CD14-positive monocyte (primary cell): ENCODE measurements at regions not wholly inside any gene's neighbourhood (a gene's known extent, or its start where the extent isn't known, plus 50 kb on each side); places are given as distances from the start of the nearest gene placed in this dataset.

Experiments
- DNase-seq, 3 donors: peaks; one replicate each; pipeline ENCODE4 v3.0.0-alpha.2; 2011 to 2022
- H2AFZ ChIP-seq: 2 replicates; pipeline ENCODE4 v1.6.0; 2012; ENCODE audit warnings: mild to moderate bottlenecking, low read depth, low read length, inconsistent platforms; ENCODE audit not compliant: insufficient read depth, poor library complexity, severe bottlenecking
- H3K27ac ChIP-seq, 2 donors: 1 replicate in 1 of 2; 2 replicates in 1 of 2; pipeline ENCODE4 v1.5.1; 2012 to 2013; ENCODE audit warnings: low read length in 2 of 2, control low read depth in 1 of 2, inconsistent platforms in 1 of 2, low read depth in 1 of 2, mild to moderate bottlenecking in 1 of 2
- H3K27me3 ChIP-seq, 2 donors: one replicate each; pipeline versions ENCODE4 v1.6.0 to v1.6.1; 2011 to 2013; ENCODE audit warnings: low read length in 2 of 2; ENCODE audit not compliant: control insufficient read depth in 2 of 2, insufficient read depth in 2 of 2
- H3K36me3 ChIP-seq, 2 donors: replicated peaks in 1 of 2; 1 replicate in 1 of 2; 2 replicates in 1 of 2; pipeline versions ENCODE4 v1.5.1 to v1.6.1; 2012 to 2013; ENCODE audit warnings: low read length in 2 of 2, control low read depth in 1 of 2, inconsistent platforms in 1 of 2, mild to moderate bottlenecking in 1 of 2; ENCODE audit not compliant: insufficient read depth in 2 of 2, control insufficient read depth in 1 of 2
- H3K4me1 ChIP-seq, 2 donors: 1 replicate in 1 of 2; 2 replicates in 1 of 2; pipeline versions ENCODE4 v1.5.1 to v1.6.1; 2012 to 2013; ENCODE audit warnings: low read length in 2 of 2, control low read depth in 1 of 2, inconsistent platforms in 1 of 2, mild to moderate bottlenecking in 1 of 2, moderate library complexity in 1 of 2; ENCODE audit not compliant: insufficient read depth in 2 of 2, control insufficient read depth in 1 of 2
- H3K4me2 ChIP-seq: replicated peaks from 2 replicates; pipeline ENCODE3; 2012; ENCODE audit warnings: low read length, moderate library complexity, mild to moderate bottlenecking; ENCODE audit not compliant: poor library complexity, severe bottlenecking; ENCODE audit errors: extremely low read depth
- H3K4me3 ChIP-seq, 3 experiments: fragments of 200-600 bp in 1 of 3; sonication (generic) in 1 of 3; replicated peaks in 1 of 3; 1 replicate in 2 of 3; 2 replicates in 1 of 3; pipeline ENCODE4 v1.5.1; 2011 to 2013; ENCODE audit warnings: low read length in 3 of 3, mild to moderate bottlenecking in 3 of 3, control low read depth in 2 of 3, low read depth in 2 of 3, inconsistent platforms in 1 of 3, moderate library complexity in 1 of 3
- H3K79me2 ChIP-seq: 2 replicates; pipeline ENCODE4 v1.6.0; 2012; ENCODE audit warnings: mild to moderate bottlenecking, control low read depth, inconsistent platforms, low read length, moderate library complexity; ENCODE audit not compliant: insufficient read depth
- H3K9ac ChIP-seq: 2 replicates; pipeline ENCODE4 v1.6.0; 2017; ENCODE audit warnings: low read length, mild to moderate bottlenecking; ENCODE audit not compliant: insufficient read depth, poor library complexity, severe bottlenecking
- H3K9me3 ChIP-seq, 2 donors: replicated peaks in 1 of 2; 1 replicate in 1 of 2; 2 replicates in 1 of 2; pipeline versions ENCODE4 v1.5.1 to v1.6.1; 2012 to 2013; ENCODE audit warnings: low read length in 2 of 2, control low read depth in 1 of 2; ENCODE audit not compliant: control insufficient read depth in 1 of 2, insufficient read depth in 1 of 2
- H4K20me1 ChIP-seq: 2 replicates; pipeline ENCODE4 v1.6.0; 2012; ENCODE audit warnings: mild to moderate bottlenecking, low read length, control low read depth, moderate library complexity; ENCODE audit not compliant: insufficient read depth
- H3K27ac Mint-ChIP-seq, 7 donors: one replicate each; pipeline ENCODE4 v1.8.0; 2020; ENCODE audit warnings: mild to moderate bottlenecking in 7 of 7, mixed read lengths in 7 of 7, moderate library complexity in 6 of 7, inconsistent platforms in 2 of 7
- H3K27me3 Mint-ChIP-seq, 3 donors: one replicate each; pipeline ENCODE4 v1.8.0; 2021 to 2022; ENCODE audit warnings: low read depth in 3 of 3, mild to moderate bottlenecking in 3 of 3, mixed read lengths in 3 of 3, moderate library complexity in 3 of 3, inconsistent platforms in 1 of 3
- H3K36me3 Mint-ChIP-seq, 2 donors: one replicate each; pipeline ENCODE4 v1.8.0; 2020; ENCODE audit warnings: mixed read lengths in 2 of 2, inconsistent platforms in 1 of 2, mild to moderate bottlenecking in 1 of 2
- H3K4me1 Mint-ChIP-seq: one replicate; pipeline ENCODE4 v1.8.0; 2020; ENCODE audit warnings: mild to moderate bottlenecking, mixed read lengths
- H3K4me3 Mint-ChIP-seq, 2 donors: one replicate each; pipeline ENCODE4 v1.8.0; 2020; ENCODE audit warnings: mild to moderate bottlenecking in 2 of 2, mixed read lengths in 2 of 2, moderate library complexity in 1 of 2
- H3K9me3 Mint-ChIP-seq, 7 donors: one replicate each; pipeline ENCODE4 v1.8.0; 2020 to 2022; ENCODE audit warnings: mixed read lengths in 7 of 7, mild to moderate bottlenecking in 6 of 7, moderate library complexity in 6 of 7, inconsistent platforms in 2 of 7
- WGBS: methylation state at CpG from one replicate; pipeline ENCODE4 v1.1.5; 2013; ENCODE audit warnings: missing lambda C conversion rate; ENCODE audit not compliant: insufficient coverage; 5-methylcytosine and 5-hydroxymethylcytosine counted together
- intact Hi-C, 2 donors: fragments of 100-400 bp; cut with micrococcal nuclease; formaldehyde crosslinking; loops; one replicate each; pipeline versions ENCODE4 v1.15.0 to v1.15.1; 2023
- TF ChIP-seq, protein P1 (sequence below): fragments of 200-600 bp; IDR thresholded peaks from one replicate; pipeline ENCODE4 v1.8.0; 2022; ENCODE audit warnings: antibody characterized with exemption, mild to moderate bottlenecking

DNA sequence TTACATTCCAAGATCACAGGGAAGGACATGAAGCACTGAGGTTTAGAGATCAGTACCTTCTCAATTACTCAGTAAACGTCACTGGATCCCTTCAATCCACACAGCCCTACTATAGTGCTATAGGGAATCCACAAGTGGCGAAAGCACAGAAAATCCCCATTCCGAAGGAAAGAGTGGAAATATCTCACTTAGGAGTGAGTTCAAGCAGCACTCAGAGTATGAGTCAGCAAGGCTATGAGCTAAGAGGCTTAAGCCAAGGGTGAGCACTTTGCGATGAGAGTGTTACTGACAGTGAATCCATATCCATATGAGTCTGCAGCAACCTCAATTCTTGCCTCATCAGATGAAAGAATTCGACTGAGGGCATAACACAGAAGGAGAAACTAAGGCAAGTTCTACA lies 165.1 kb downstream of the VSIG4 start:
- TF ChIP-seq, protein P1, sequence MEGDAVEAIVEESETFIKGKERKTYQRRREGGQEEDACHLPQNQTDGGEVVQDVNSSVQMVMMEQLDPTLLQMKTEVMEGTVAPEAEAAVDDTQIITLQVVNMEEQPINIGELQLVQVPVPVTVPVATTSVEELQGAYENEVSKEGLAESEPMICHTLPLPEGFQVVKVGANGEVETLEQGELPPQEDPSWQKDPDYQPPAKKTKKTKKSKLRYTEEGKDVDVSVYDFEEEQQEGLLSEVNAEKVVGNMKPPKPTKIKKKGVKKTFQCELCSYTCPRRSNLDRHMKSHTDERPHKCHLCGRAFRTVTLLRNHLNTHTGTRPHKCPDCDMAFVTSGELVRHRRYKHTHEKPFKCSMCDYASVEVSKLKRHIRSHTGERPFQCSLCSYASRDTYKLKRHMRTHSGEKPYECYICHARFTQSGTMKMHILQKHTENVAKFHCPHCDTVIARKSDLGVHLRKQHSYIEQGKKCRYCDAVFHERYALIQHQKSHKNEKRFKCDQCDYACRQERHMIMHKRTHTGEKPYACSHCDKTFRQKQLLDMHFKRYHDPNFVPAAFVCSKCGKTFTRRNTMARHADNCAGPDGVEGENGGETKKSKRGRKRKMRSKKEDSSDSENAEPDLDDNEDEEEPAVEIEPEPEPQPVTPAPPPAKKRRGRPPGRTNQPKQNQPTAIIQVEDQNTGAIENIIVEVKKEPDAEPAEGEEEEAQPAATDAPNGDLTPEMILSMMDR = no peak
- intact Hi-C loops = no loop called here

GRCh38 chrX:65874110-65874509 lies 165.8 kb downstream of the VSIG4 start:
- WGBS = no CpG with 5 or more reads among the region's 3 CpGs
- Histone ChIP-seq H2AFZ (no peak overlapping the region), H3K9me3 (no peaks in the 10 kb centered on the region), H4K20me1 (no peaks in the 10 kb centered on the region), H3K79me2 (no peaks in the 10 kb centered on the region), H3K27me3 (peaks cover 0 to 21% of the 10 kb centered on the region in 2 donors), H3K36me3 (no peaks in the 10 kb centered on the region), H3K4me3 (no peak overlapping the region), H3K27ac (no peak overlapping the region), H3K4me2 (no peak overlapping the region), H3K9ac (no peak overlapping the region), H3K4me1 (no peaks in the 10 kb centered on the region)
- H3K27ac Mint-ChIP-seq = no peak overlapping the region
- no peak for DNase-seq
- H3K4me3 Mint-ChIP-seq = no peak overlapping the region
- peaks cover 0 to 5% (median 0%) of the 10 kb centered on the region in 7 donors for H3K9me3 Mint-ChIP-seq
- TF ChIP-seq, protein P1 = no peak
- H3K4me1 Mint-ChIP-seq = peaks cover 8% of the 10 kb centered on the region
- intact Hi-C loops = no loop called here
- H3K36me3 Mint-ChIP-seq = no peaks in the 10 kb centered on the region
- H3K27me3 Mint-ChIP-seq = peaks cover 0 to 27% (median 0%) of the 10 kb centered on the region in 3 donors

More for the DNA sequence above, 165.1 kb downstream of the VSIG4 start:
- WGBS = no CpG with 5 or more reads among the region's 5 CpGs
- Histone ChIP-seq H3K9me3 (no peaks in the 10 kb centered on the region), H3K79me2 (no peaks in the 10 kb centered on the region), H3K9ac (no peak overlapping the region), H3K27ac (no peak overlapping the region), H3K36me3 (no peaks in the 10 kb centered on the region), H4K20me1 (no peaks in the 10 kb centered on the region), H2AFZ (no peak overlapping the region), H3K4me1 (no peaks in the 10 kb centered on the region), H3K4me3 (no peak overlapping the region), H3K27me3 (peaks cover 0 to 23% of the 10 kb centered on the region in 2 donors), H3K4me2 (no peak overlapping the region)
- Mint-ChIP-seq H3K36me3 (no peaks in the 10 kb centered on the region), H3K27me3 (peaks cover 0 to 34% (median 0%) of the 10 kb centered on the region in 3 donors), H3K4me1 (peaks cover 8% of the 10 kb centered on the region), H3K27ac (peak overlapping the region in 1 of 7 donors; percentile 20), H3K4me3 (no peak overlapping the region), H3K9me3 (peaks cover 0 to 5% (median 0%) of the 10 kb centered on the region in 7 donors)
- DNase-seq = peak in 1 of 3 donors; percentile 18
